GM12864 (cell line): ENCODE measurements at regions not wholly inside any gene's neighbourhood (a gene's known extent, or its start where the extent isn't known, plus 50 kb on each side); places are given as distances from the start of the nearest gene placed in this dataset.

Experiments
- DNase-seq: peaks from one replicate; pipeline ENCODE4 v3.0.0-alpha.2; 2011; ENCODE audit warnings: low read depth
- H3K4me3 ChIP-seq: 2 replicates; pipeline ENCODE4 v1.5.1; 2011; ENCODE audit warnings: mild to moderate bottlenecking, low read depth, low read length, control low read depth
- TF ChIP-seq, protein P1 (sequence below): IDR thresholded peaks from 2 replicates; pipeline ENCODE4 v1.5.1; 2011; ENCODE audit warnings: low read depth, mild to moderate bottlenecking, moderate library complexity, low read length, control low read depth, inconsistent platforms; ENCODE audit errors: missing control alignments

DNA sequence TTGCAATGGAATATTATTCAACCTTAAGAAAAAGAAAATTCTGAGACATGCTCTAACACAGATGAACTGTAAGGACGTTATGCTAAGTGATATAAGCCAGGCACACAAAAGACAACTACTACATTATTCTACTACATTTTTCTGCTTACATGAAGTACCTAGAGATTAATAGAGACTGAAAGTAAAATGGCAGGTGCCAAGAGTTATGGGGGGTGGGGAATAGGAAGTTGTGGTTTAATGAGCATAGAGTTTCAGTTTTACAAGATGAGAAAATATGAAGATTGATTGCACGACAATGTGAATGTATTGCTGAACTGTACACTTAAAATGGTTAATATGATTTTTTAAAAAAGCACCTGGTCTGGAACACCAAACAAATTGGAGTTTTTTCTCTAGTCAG, 1231.6 kb upstream of the DDX18 start:
- no peak overlapping the region for H3K4me3 ChIP-seq
- TF ChIP-seq, protein P1, sequence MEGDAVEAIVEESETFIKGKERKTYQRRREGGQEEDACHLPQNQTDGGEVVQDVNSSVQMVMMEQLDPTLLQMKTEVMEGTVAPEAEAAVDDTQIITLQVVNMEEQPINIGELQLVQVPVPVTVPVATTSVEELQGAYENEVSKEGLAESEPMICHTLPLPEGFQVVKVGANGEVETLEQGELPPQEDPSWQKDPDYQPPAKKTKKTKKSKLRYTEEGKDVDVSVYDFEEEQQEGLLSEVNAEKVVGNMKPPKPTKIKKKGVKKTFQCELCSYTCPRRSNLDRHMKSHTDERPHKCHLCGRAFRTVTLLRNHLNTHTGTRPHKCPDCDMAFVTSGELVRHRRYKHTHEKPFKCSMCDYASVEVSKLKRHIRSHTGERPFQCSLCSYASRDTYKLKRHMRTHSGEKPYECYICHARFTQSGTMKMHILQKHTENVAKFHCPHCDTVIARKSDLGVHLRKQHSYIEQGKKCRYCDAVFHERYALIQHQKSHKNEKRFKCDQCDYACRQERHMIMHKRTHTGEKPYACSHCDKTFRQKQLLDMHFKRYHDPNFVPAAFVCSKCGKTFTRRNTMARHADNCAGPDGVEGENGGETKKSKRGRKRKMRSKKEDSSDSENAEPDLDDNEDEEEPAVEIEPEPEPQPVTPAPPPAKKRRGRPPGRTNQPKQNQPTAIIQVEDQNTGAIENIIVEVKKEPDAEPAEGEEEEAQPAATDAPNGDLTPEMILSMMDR, result no peak
- DNase-seq, result no peak

DNA sequence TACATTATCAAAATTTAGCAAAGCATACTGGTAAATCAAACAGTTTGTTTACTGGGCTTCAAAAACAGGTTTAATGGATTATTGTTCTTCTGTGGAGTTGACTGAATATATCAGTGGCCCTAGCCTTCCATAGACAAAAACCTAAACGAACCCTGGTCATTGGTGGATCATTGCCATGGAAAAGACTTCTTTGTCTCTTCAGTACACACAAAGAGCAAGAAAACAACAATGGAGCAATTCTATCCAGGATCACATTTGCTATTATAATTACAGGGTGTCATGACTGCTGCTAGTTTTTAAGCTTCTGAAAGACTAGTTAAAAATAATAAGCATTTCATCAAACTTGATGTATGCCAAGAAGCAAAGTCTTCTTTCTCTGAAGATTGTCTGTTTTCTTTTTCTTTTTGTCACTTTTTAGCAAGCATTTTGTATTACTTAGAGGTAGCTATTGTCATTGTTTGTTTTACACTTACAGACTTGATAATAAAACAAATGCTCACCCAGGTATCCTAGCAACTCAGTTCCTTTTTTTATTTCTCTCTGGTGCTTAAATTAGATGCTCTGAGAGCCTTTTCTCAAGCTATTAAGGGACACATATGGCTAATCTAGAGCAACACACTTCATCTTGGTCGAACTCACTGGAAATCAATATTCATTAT, 1228.7 kb upstream of the DDX18 start:
- H3K4me3 ChIP-seq, result no peak overlapping the region
- DNase-seq, result no peak
- TF ChIP-seq, protein P1, result no peak

DNA sequence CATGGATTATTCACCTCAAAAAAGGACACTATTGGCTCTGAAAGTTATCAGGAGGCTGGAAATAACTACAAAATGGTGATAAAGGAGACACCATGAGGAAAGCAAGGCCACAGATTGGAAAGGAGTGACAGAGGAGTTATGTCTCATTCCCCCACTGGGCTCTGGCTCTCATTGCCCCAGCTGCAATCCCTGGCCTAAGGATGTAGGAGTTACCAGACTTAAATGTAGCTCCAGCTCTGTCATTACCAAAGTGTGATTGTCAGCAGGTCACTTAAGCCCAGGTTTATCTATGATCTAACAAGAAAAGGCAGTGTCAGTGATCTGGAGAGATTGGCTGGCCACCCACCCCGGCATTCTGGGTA, 1228.2 kb upstream of the DDX18 start:
- H3K4me3 ChIP-seq, result no peak overlapping the region
- DNase-seq, result no peak
- TF ChIP-seq, protein P1, result no peak
